ENCODE measurements at regions not wholly inside any gene's neighbourhood (a gene's known extent, or its start where the extent isn't known, plus 50 kb on each side); places are given as distances from the start of the nearest gene placed in this dataset.
A peak's percentile ranks its signal among the peaks of the same experiment; 100 is the strongest.

GRCh38 chr16:54821731-54822130, 108.9 kb upstream of the IRX5 start:
- H3K4me3 ChIP-seq = no peak overlapping the region
- no peaks in the 10 kb centered on the region for H3K9me3 ChIP-seq
- H3K36me3 ChIP-seq = no peaks in the 10 kb centered on the region
- 67 to 89% (median 82%) methylated on average over 2 of the region's 2 CpGs for WGBS, 4 donors
- peaks cover 0 to 7% (median 0%) of the 10 kb centered on the region in 9 donors for H3K27me3 ChIP-seq
- ATAC-seq = no peak
- H3K27ac ChIP-seq = no peak overlapping the region
- intact Hi-C loops (cut with DNase I) = no loop called here
- H3K4me1 ChIP-seq = no peaks in the 10 kb centered on the region
- TF ChIP-seq CTCF (IDR thresholded peaks at IDR 0.05) = no peak
- TF ChIP-seq POLR2A (IDR thresholded peaks at IDR 0.05) = no peak
- DNase-seq = no peak

- H3K36me3 ChIP-seq = no peaks in the 10 kb centered on the region
- ATAC-seq (no peak), DNase-seq (no peak)
- intact Hi-C loops (cut with DNase I) = loop anchor here in 9 of 10 donors (5.0 to 10.0 kb wide), 8 partner anchors 109 to 1043 kb away; partner anchors contain the start of gene IRX3 (in 5 of the 9)
- TF ChIP-seq POLR2A (IDR thresholded peaks at IDR 0.05) (no peak), CTCF (IDR thresholded peaks at IDR 0.05) (no peak)
- no peak overlapping the region for H3K4me3 ChIP-seq
- 67 to 74% (median 70%) methylated on average over 17 of the region's 17 CpGs for WGBS, 4 donors
- H3K4me1 ChIP-seq = peaks cover 0 to 6% (median 0%) of the 10 kb centered on the region in 12 donors
- no peak overlapping the region for H3K27ac ChIP-seq
- peaks cover 0 to 7% (median 0%) of the 10 kb centered on the region in 9 donors for H3K27me3 ChIP-seq
- H3K9me3 ChIP-seq = no peaks in the 10 kb centered on the region
Observed at GRCh38 chr16:54817940-54818574, 112.6 kb upstream of the IRX5 start.

GRCh38 chr16:54817432-54817831, 113.2 kb upstream of the IRX5 start:
- Histone ChIP-seq H3K27ac (no peak overlapping the region), H3K36me3 (no peaks in the 10 kb centered on the region), H3K9me3 (no peaks in the 10 kb centered on the region), H3K27me3 (peaks cover 0 to 7% (median 0%) of the 10 kb centered on the region in 9 donors), H3K4me1 (peaks cover 0 to 6% (median 0%) of the 10 kb centered on the region in 12 donors), H3K4me3 (no peak overlapping the region)
- intact Hi-C loops (cut with DNase I) = loop anchor here in 9 of 10 donors (5.0 to 10.0 kb wide), 8 partner anchors 110 to 1043 kb away; partner anchors contain the start of gene IRX3 (in 5 of the 9)
- 44 to 60% (median 53%) methylated on average over 10 of the region's 10 CpGs for WGBS, 4 donors
- TF ChIP-seq CTCF (IDR thresholded peaks at IDR 0.05) = peak in 9 of 12 donors; percentile 6 to 55 (median 42)
- no peak for TF ChIP-seq POLR2A (IDR thresholded peaks at IDR 0.05)
- peak in 2 of 5 donors; percentile 8 to 33 for DNase-seq
- ATAC-seq = peak in 3 of 4 donors; percentile 47 to 69 (median 69)

GRCh38 chr16:54816471-54816870, 114.2 kb upstream of the IRX5 start:
- intact Hi-C loops (cut with DNase I) = loop anchor here in 9 of 10 donors (5.0 to 10.0 kb wide), 8 partner anchors 111 to 1042 kb away; partner anchors contain the start of gene IRX3 (in 5 of the 9)
- TF ChIP-seq CTCF (IDR thresholded peaks at IDR 0.05) (no peak), POLR2A (IDR thresholded peaks at IDR 0.05) (no peak)
- ATAC-seq = no peak

More at GRCh38 chr16:54816471-54816870, 114.2 kb upstream of the IRX5 start:
- Histone ChIP-seq H3K27ac (no peak overlapping the region), H3K36me3 (no peaks in the 10 kb centered on the region), H3K9me3 (no peaks in the 10 kb centered on the region), H3K4me3 (no peak overlapping the region), H3K27me3 (peaks cover 0 to 7% (median 0%) of the 10 kb centered on the region in 9 donors), H3K4me1 (peaks cover 0 to 6% (median 0%) of the 10 kb centered on the region in 12 donors)
- WGBS, 4 donors = 66 to 82% (median 73%) methylated on average over 3 of the region's 3 CpGs
- DNase-seq = no peak
